ENCODE measurements at regions not wholly inside any gene's neighbourhood (a gene's known extent, or its start where the extent isn't known, plus 50 kb on each side); places are given as distances from the start of the nearest gene placed in this dataset.
"Not testable (repeated sequence)": the region's sequence is repeated elsewhere in the genome, so short reads cannot be mapped to it uniquely, and the experiment has no call there.

GRCh38 chr4:98828801-98829200 is 100.1 kb downstream of the EIF4E start:
- no peak for DNase-seq

GRCh38 chr4:98827661-98828060 is 101.3 kb downstream of the EIF4E start:
- no peak for DNase-seq

DNA sequence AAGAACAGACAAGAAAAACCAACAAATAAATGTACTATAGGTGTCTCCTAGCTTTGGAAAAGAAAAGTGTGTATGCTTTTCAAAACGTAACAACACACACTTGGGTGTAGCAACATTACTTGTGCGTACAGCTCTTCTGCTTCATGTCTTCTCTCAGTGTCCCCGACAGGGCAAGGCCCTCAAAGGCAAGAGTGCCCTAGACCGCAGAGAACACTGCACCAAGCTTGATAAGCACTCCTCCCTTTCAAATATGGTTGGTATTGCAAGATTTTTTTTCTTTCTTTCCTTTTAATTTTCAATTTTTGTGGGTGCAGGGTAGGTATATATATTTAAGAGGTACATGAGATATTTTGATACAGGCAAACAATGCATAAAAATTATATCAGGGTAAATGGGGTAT is 106.8 kb downstream of the EIF4E start:
- DNase-seq = no peak

DNA sequence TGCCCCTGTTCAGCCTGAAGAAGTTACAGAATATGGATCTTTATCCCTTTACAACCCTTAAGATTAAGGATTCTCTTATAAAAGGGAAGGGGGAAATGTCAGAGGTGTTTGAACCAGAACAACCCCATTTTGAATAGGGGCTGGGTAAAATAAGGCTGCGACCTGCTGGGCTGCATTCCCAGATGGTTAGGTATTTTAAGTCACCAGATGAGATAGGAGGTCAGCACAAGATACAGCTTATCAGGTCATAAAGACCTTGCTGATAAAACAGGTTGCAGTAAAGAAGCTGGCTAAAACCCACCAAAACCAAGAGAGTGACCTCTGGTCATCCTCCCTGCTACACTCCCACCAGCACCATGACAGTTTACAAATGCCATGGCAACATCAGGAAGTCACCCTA is 110.8 kb downstream of the EIF4E start:
- DNase-seq = not testable (repeated sequence)

GRCh38 chr4:98816816-98817215 is 112.1 kb downstream of the EIF4E start:
- no peak for DNase-seq

GRCh38 chr4:98816386-98816785 is 112.5 kb downstream of the EIF4E start:
- DNase-seq = no peak

DNA sequence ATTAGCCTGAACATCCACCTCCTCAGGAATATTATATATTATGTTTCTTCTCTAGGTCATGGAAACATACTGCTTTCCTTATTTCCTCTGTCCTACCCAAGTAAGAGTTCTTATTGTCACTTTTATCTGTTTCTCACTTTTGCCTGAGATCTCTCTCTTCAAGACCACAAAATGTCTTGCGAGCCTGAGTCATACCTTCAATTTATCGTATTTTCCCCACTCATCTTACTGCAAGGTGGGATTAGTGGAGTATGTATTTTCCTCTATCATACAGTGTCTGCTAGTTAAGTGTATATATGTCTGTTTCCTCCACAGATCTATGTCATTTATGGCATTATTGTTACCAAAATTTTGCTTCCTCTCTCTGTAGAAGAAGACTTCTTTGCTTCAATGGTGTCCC is 124.5 kb downstream of the EIF4E start:
- no peak for DNase-seq

GRCh38 chr4:98803251-98803650 is 125.7 kb downstream of the EIF4E start:
- DNase-seq = no peak

DNA sequence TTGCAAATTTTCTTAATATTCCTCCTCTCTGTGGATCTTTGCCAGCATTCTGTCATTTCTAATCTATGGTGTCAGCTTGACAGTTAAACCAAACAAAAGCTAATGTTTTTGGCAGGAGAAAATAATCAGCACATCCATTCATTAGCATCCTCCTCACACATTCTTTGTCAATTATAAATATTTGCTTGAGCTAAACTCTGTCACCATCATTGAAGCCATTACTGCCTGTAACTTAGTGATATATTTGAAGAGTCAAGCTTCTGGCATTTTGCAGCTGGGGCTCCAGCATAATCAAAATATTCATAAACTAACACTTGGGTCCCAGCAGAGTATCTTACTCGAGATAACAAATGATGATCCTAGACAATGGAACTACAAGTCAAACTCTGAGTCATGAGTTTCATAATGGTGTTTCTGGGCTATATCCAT is 126.1 kb downstream of the EIF4E start:
- DNase-seq = no peak

GRCh38 chr4:98801259-98801725 is 127.6 kb downstream of the EIF4E start:
- DNase-seq = no peak

- DNase-seq = no peak
Measured at GRCh38 chr4:98796991-98797390, 131.9 kb downstream of the EIF4E start.

- no peak for DNase-seq
Measured at GRCh38 chr4:98794565-98795205, 134.2 kb downstream of the EIF4E start.

GRCh38 chr4:98793658-98794057 is 135.2 kb upstream of the TSPAN5 start:
- no peak for DNase-seq

- peak in 1 of 2 experiments; percentile 6 for DNase-seq
Measured at GRCh38 chr4:98786866-98787265, 128.5 kb upstream of the TSPAN5 start.

- no peak for DNase-seq
Measured at GRCh38 chr4:98784947-98785706, 126.7 kb upstream of the TSPAN5 start.

- no peak for DNase-seq
Measured at GRCh38 chr4:98781641-98782357, 123.4 kb upstream of the TSPAN5 start.

GRCh38 chr4:98780926-98781325 is 122.5 kb upstream of the TSPAN5 start:
- no peak for DNase-seq

DNA sequence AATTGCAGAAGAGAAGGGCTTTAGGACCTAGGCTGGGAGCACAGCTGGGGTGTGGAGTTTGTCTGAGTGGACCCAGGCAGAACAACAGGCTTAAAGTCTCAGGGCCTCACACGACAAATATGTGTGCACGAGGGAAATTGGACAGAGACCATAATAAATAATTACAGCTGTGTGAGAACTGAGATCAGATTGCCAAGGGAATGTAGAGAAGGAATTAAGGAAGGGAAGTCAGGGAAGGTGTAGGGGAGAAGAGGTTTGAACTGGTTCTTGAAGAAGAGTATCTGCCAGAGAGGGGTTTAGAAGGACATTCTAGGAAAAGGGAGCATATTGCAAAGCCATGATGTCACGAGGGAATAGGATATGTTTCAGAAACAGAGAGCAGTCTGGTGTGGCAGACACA is 120.7 kb upstream of the TSPAN5 start:
- no peak for DNase-seq

DNA sequence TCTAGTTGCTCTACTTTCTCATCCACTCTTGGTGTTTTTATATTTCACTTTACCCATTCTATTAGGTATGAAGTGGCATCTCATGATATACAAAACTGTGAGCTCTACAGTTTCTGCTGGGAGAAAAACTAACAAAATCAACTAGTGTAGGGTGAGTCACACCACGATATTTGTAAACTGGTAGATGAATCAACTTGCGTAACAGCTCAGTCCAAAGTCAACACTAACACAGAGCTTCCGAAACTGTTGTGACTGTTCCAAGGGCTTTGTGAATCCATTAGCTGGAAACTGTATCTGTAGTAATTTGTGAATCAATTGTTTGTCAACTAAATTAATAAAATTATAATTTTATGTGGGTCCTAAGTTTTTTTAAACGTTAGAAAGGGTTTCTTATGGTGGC is 119.8 kb upstream of the TSPAN5 start:
- DNase-seq = no peak

DNA sequence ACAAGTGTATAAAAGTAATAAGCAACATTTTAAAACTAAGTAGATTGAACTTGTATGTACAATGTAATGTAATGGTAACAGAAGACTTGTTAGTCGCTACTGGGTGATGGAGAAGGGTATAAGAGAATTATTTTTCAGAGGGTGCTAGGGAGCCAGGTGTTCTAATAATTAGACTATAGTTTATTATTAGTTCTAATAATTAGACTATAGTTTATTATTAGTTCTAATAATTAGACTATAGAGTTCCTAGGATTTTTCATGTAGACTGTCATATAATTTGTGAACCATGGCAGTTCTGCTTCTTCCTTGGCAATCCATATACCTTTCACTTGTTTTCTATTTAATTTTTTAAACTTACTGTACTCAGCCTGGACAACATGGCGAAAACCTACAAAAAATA is 117.3 kb upstream of the TSPAN5 start:
- DNase-seq = no peak

DNA sequence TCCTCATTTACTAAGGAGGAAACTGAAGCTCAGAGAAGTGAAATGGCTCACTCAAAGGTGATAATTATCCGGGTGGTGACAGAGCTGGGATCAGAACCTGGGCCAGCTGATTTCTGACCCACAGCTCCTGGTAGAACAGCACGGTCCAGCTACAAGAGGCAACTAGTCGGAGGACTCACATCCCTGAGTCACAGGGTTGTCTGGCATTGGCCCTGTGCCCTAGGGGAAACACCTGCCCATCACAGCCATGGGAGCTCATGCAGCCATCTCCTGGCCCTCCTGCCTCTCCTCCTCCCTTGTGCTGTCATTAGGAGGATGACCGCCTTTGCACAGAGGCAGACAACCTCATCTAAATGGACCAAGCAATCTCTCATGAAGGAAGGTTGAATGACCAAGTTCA is 115.2 kb upstream of the TSPAN5 start:
- DNase-seq = no peak

- DNase-seq = no peak
Measured at GRCh38 chr4:98771959-98772632, 113.7 kb upstream of the TSPAN5 start.

GRCh38 chr4:98765771-98766170 is 107.4 kb upstream of the TSPAN5 start:
- DNase-seq = no peak

Measured in SW 1271 (cell line).